ENCODE measurements at regions not wholly inside any gene's neighbourhood (a gene's known extent, or its start where the extent isn't known, plus 50 kb on each side); places are given as distances from the start of the nearest gene placed in this dataset.

DNA sequence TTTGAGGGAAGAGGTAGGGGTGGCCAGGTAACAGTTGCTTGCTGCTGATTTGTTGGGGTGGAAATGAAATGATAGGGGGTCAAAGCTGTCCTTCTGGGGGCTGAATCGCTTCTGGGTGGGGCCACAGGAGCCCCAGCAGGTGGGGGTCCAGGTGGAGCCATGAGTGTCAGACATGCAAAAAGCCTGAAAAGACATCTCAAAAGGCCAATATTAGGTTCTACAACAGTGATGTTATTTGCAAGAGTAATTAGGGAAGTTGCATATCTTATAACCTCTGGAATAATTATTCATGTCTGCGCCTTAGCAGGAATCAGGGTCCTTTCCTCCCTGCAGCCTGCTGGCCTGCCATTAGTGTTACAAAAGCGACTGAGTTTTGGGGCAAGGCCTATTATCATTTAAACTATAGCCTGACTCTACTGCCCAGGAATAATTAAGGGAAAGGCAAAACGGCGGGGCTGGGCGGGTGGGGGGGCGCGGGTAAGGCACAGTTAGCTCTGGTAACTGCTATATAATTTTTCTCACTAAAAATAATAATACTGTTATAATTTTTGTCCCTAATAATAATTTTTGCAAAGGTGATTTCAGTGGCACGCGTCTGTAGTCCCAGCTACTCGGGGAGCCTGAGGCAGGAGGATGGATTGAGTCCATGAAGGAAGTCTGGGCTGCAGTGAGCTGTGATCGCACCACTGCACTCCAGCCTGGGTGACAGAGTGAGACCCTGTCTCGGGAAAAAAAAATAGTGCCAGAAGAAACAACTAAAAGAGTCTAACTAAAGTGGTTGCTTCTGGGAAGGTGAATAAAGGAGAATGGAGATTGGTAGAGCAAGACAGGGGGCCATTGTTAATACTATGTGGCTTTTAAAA lies 145.7 kb downstream of the MAGEB17 start:
- no peak for DNase-seq (ENCODE audit: low read depth)
- no peak overlapping the region for H3K4me3 ChIP-seq (ENCODE audit: control insufficient read depth, low read depth, low read length)
- TF ChIP-seq CTCF (conservative IDR thresholded peaks at IDR 0.05; ENCODE audit: control insufficient read depth, insufficient read depth, low read depth, low read length) = no peak

GRCh38 chrX:16316331-16316730 lies 149.1 kb downstream of the MAGEB17 start:
- no peak for DNase-seq (ENCODE audit: low read depth)
- H3K4me3 ChIP-seq (ENCODE audit: control insufficient read depth, low read depth, low read length) = no peak overlapping the region
- TF ChIP-seq CTCF (conservative IDR thresholded peaks at IDR 0.05; ENCODE audit: control insufficient read depth, insufficient read depth, low read depth, low read length) = no peak

DNA sequence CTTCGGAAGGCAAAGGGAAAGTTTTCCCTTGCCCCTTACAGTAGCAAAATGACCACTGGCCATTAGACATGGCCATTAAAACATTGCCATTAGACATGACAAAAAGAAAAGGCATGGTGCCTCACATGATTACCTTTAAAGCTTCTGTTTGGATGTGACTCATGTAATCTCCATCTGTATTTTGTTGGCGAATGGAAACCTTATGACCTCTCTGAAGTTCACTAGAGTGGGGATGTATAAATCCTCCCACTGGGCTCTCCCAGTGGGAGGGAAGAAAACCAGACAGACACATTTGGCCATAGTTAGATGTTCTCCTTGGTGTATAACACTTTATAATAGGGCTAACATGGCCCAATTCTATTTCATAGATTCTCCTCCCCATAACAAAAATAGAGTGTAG lies 152.6 kb downstream of the MAGEB17 start:
- H3K4me3 ChIP-seq (ENCODE audit: control insufficient read depth, low read depth, low read length) = no peak overlapping the region
- no peak for TF ChIP-seq CTCF (conservative IDR thresholded peaks at IDR 0.05; ENCODE audit: control insufficient read depth, insufficient read depth, low read depth, low read length)
- peak; percentile 52 for DNase-seq (ENCODE audit: low read depth)

DNA sequence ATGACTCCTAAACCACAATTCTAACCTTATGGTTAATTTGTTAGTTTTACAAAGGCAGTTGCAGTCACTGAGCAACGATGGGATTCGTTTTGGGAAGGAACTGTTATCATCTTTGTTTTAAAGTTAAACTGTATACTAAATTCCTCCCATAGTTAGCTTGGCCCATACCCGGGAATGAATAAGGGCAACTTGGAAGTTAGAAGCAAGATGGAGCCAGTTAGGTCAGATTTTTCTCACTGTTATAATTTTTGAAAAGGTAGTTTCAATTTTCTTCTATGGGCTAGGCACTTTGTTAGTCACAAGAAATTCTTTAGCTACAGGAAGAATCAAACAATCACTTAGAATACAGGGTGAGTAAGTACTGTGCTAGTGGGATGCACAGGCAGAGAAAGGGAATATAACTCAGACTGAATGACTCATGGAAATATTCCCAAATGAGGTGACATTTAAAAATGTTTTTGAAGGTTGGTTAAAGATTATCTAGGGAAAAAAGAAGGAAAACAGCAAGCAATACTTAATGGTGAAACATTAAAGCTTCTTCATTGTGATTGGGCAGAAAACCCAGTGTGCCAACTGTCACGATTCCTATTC lies 153.6 kb downstream of the MAGEB17 start:
- DNase-seq (ENCODE audit: low read depth) = peak; percentile 54
- no peak for TF ChIP-seq CTCF (conservative IDR thresholded peaks at IDR 0.05; ENCODE audit: control insufficient read depth, insufficient read depth, low read depth, low read length)
- H3K4me3 ChIP-seq (ENCODE audit: control insufficient read depth, low read depth, low read length) = no peak overlapping the region

DNA sequence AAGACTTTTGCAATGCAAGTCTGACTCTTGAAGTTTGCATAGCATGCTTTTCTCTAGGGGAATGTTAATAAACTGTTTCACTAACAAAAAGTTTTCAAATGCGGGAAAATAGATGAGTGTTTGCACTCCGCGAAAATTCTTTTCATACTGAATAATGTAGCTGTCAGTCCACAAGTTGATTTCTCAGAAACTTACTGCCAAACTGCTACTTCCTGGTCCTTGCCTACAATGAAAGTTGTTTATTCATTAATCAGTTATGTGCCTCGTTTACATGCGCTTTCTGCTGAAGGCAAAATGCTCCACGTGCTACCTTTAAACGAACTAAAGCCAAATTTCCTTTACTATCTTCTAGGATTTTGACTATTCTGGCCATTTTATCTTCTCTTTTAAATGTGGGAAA lies 166.2 kb downstream of the MAGEB17 start:
- TF ChIP-seq CTCF (conservative IDR thresholded peaks at IDR 0.05; ENCODE audit: control insufficient read depth, insufficient read depth, low read depth, low read length) = no peak
- H3K4me3 ChIP-seq (ENCODE audit: control insufficient read depth, low read depth, low read length) = no peak overlapping the region
- no peak for DNase-seq (ENCODE audit: low read depth)

GRCh38 chrX:16335181-16335580 lies 167.9 kb downstream of the MAGEB17 start:
- no peak overlapping the region for H3K4me3 ChIP-seq (ENCODE audit: control insufficient read depth, low read depth, low read length)
- DNase-seq (ENCODE audit: low read depth) = no peak
- no peak for TF ChIP-seq CTCF (conservative IDR thresholded peaks at IDR 0.05; ENCODE audit: control insufficient read depth, insufficient read depth, low read depth, low read length)
